ENCODE measurements at regions not wholly inside any gene's neighbourhood (a gene's known extent, or its start where the extent isn't known, plus 50 kb on each side); places are given as distances from the start of the nearest gene placed in this dataset.

GRCh38 chr2:108129636-108130035 lies 110.1 kb upstream of the SULT1C3 start:
- TF ChIP-seq SMC3 (IDR thresholded peaks at IDR 0.05) = no peak
- no peak for TF ChIP-seq CTCF (IDR thresholded peaks at IDR 0.05)
- no peak for TF ChIP-seq MAZ (IDR thresholded peaks at IDR 0.05; ENCODE audit: borderline replicate concordance, low read depth, low read length)
- TF ChIP-seq REST (IDR thresholded peaks at IDR 0.05) = no peak
- TF ChIP-seq BHLHE40 (IDR thresholded peaks at IDR 0.05; ENCODE audit: low read depth, low read length) = no peak
